HG03095 (cell line): ENCODE measurements at regions not wholly inside any gene's neighbourhood (a gene's known extent, or its start where the extent isn't known, plus 50 kb on each side); places are given as distances from the start of the nearest gene placed in this dataset.

Experiments
- ATAC-seq: cut with Tn5 transposase; IDR thresholded peaks from one replicate; pipeline ENCODE4 v1.9.1; 2021; ENCODE audit warnings: moderate library complexity; ENCODE audit not compliant: unreplicated experiment

- ATAC-seq, result no peak
Observed at GRCh38 chr7:40972426-40972825, 730.5 kb downstream of the INHBA start.

GRCh38 chr7:40969641-40970040, 733.2 kb downstream of the INHBA start:
- ATAC-seq, result no peak

- ATAC-seq, result no peak
Observed at GRCh38 chr7:40966693-40967092, 736.2 kb downstream of the INHBA start.

- ATAC-seq, result peak; percentile 77
Observed at GRCh38 chr7:40965774-40966173, 737.1 kb downstream of the INHBA start.

GRCh38 chr7:40965016-40965415, 737.9 kb downstream of the INHBA start:
- ATAC-seq, result no peak

GRCh38 chr7:40964610-40965009, 738.3 kb downstream of the INHBA start:
- no peak for ATAC-seq

- ATAC-seq, result no peak
Observed at GRCh38 chr7:40959955-40960354, 742.9 kb downstream of the INHBA start.

GRCh38 chr7:40948239-40948638, 754.7 kb downstream of the INHBA start:
- ATAC-seq, result no peak

- ATAC-seq, result no peak
Observed at GRCh38 chr7:40947566-40947965, 755.3 kb downstream of the INHBA start.

GRCh38 chr7:40946549-40946948, 756.3 kb downstream of the INHBA start:
- ATAC-seq, result no peak

GRCh38 chr7:40945788-40946187, 757.1 kb downstream of the INHBA start:
- no peak for ATAC-seq

- no peak for ATAC-seq
Observed at GRCh38 chr7:40944981-40945585, 757.8 kb downstream of the INHBA start.

- no peak for ATAC-seq
Observed at GRCh38 chr7:40937879-40938278, 765.0 kb downstream of the INHBA start.

GRCh38 chr7:40935435-40935834, 767.5 kb downstream of the INHBA start:
- no peak for ATAC-seq

- ATAC-seq, result no peak
Observed at GRCh38 chr7:40923626-40924025, 779.3 kb downstream of the INHBA start.

GRCh38 chr7:40922316-40922670, 780.6 kb downstream of the INHBA start:
- no peak for ATAC-seq

GRCh38 chr7:40921589-40922315, 781.1 kb downstream of the INHBA start:
- no peak for ATAC-seq

GRCh38 chr7:40918701-40919271, 784.0 kb downstream of the SUGCT start:
- no peak for ATAC-seq

- no peak for ATAC-seq
Observed at GRCh38 chr7:40916813-40917212, 782.0 kb downstream of the SUGCT start.

GRCh38 chr7:40915071-40915470, 780.3 kb downstream of the SUGCT start:
- no peak for ATAC-seq
